ENCODE measurements at regions not wholly inside any gene's neighbourhood (a gene's known extent, or its start where the extent isn't known, plus 50 kb on each side); places are given as distances from the start of the nearest gene placed in this dataset.
"Not testable (repeated sequence)": the region's sequence is repeated elsewhere in the genome, so short reads cannot be mapped to it uniquely, and the experiment has no call there.

DNA sequence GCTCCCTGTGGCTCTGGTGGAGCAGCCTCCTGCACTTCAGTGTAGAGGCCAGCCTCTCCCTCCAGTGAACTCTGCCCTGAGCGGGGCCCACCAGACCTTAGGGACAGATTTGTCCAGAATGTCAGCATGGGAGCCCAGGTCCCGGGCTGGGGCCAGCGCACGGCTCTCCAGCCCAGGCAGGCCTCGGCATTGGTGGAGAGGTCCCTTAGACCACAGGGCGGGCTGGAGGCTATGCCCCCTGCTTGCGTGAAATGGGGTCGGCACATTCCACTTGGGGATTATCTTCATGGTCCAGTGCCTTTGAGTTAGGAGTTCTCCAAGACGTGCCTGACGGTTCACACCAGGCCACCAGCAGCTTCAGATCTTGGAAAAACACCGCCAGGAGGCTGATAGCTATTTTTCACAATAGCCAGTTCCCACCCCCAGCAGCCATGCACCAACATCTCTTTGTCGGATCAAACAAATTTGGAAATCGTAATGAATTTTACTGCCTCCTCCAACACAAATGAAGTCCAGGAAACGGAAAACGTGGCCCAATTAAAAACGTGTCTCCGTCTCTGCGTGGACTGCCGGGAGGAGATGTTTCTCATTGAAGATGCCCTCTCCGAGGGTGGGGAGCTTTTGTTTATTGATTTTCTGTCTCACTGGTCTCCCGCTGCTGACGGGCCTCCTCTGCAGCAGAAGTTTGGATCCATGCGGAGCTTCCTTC lies 110.0 kb upstream of the CIBAR2 start:
- no peak for DNase-seq

DNA sequence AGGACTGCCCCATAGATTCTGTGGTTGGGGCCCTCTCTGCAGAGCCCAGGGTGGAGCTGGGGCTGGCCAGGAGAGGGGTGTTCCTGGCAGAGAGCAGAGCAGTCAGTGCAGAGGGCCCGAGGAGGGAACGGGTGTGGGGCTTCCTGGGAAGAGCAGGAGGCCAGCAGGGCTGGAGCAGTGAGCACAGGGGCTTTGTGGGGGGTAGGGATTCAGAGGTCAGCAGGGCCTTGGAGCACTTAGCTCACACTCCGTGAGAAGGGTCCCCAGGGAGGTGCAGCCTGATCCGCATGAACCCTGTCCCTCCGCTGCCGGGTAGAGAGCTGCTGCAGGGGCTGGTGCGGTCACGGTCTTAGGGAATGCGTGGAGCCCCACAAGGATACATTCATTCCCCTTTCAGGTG lies 113.0 kb upstream of the CIBAR2 start:
- no peak for DNase-seq

GRCh38 chr16:85225721-85226120 lies 113.4 kb upstream of the CIBAR2 start:
- no peak for DNase-seq

- no peak for DNase-seq
Observed at GRCh38 chr16:85227084-85227945, 115.0 kb upstream of the CIBAR2 start.

DNA sequence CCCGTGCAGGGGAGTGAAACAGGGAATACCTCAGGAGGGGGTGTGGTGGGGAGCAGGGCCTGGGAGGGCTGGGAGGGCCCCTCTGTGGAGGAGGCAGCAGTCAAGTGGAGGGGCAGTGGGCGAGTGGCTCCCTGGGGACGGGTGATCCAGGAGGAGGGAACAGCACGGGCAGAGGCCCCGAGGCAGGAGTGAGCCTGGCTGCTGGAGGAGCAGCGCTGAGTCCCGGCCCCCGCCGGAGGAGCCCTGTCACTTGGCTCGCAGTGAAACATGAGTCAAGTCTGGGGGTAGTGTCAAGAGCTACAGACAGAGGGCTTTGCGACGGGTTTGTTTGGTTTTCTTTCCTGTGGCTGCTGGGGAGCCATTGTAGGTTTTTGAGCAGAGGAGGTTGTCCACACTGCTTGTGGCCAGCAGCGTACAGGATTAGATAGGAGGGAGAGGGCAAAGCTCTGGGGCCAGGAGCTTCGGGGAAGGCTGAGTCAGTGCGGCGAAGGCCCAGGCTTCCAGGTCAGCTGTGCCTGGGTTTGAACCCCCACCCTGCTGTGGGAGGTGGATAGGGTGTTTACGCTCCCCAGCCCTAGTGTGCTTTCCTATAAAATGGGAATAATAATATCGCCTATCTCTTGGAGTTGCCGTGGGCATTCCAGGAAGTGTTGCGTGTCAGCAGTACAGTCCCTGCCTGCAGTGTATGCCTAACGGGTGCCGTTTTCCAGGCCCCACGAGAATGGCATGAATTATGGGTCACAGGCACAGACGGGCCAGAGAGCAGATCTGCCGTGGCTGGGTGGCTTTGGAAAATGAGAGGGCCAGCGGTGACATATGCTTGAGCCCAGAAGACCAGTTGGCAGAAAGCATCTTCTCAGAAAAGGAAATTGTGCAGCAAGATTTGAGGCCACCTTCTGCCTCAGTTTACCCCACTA lies 115.9 kb upstream of the CIBAR2 start:
- DNase-seq = no peak

DNA sequence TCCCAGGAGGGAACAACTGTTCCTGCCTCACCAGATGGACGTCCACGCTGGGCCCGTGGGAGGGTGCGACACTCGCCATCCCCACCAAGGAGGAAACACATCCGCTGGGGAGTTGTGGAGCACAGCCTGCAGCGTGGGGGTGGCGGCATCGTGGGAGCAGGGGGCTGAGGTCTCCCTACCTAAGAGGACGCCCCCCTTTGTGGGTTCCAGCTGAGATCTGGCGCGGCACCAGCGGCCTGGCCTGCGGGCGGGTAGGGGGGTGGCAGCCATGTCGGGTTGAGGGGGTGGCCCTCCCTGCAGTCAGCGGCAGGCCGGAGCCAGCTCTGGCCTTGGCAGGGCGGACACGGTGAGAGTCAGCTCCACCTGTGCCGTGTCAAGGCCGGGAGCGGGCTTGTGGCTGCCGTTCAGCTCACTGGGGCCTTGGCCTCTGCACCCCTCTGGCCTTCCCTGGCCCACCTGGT lies 116.7 kb upstream of the CIBAR2 start:
- DNase-seq = no peak

GRCh38 chr16:85229869-85230462 lies 117.7 kb upstream of the CIBAR2 start:
- DNase-seq = no peak

DNA sequence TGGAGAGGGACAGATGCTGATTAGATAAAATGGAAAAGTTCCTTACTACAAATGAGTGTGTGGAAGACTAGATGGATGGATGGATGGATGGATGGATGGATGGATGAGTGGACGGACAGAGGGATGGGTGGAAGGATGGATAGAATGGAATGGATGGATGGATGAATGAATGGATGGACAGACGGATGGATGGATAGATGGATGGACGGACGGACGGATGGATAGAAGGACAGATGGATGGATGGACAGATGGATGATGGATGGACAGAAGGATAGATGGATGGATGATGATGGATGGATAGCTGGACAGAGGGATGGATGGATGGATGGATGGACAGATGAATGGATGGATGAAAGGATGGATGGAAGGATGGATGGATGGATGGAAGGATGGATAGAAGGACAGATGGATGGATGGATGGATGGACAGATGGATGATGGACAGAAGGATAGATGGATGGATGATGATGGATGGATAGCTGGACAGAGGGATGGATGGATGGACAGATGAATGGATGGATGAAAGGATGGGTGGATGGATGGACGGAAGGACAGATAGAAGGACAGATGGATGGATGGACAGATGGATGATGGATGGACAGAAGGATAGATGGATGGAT lies 118.6 kb upstream of the CIBAR2 start:
- DNase-seq = not testable (repeated sequence)

GRCh38 chr16:85231959-85232358 lies 119.7 kb upstream of the CIBAR2 start:
- DNase-seq = no peak

GRCh38 chr16:85232369-85233142 lies 120.3 kb upstream of the CIBAR2 start:
- no peak for DNase-seq

GRCh38 chr16:85233516-85233915 lies 121.2 kb upstream of the CIBAR2 start:
- no peak for DNase-seq

- peak; percentile 91 for DNase-seq
Observed at GRCh38 chr16:85234310-85235204, 122.3 kb upstream of the CIBAR2 start.

- peak; percentile 86 for DNase-seq
Observed at GRCh38 chr16:85235991-85236817, 123.9 kb upstream of the CIBAR2 start.

- no peak for DNase-seq
Observed at GRCh38 chr16:85236818-85237150, 124.5 kb upstream of the CIBAR2 start.

- DNase-seq = no peak
Observed at GRCh38 chr16:85237817-85238216, 125.5 kb upstream of the CIBAR2 start.

DNA sequence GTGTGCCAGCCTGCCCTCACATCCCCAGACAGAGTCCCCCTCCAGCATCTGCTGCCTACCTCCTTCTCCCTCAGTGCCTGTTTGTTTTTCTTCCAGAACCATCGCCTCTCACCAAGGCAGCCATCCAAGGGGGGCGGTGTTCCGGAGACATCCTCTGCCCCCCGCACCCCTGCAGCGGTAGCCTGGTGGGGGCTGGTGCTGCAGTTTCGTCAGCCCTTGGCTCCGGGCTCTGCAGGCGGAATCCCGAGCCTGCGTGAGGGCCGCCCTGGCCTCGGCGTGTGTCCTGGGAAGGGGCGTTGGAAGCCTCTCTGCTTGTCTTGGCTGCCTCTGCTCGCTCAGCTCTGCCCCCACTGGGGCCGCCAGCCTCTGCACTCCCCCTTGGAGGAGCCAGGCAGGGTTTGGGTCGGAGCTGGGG lies 126.0 kb upstream of the CIBAR2 start:
- peak; percentile 91 for DNase-seq

GRCh38 chr16:85239239-85239638 lies 127.0 kb upstream of the CIBAR2 start:
- DNase-seq = no peak

DNA sequence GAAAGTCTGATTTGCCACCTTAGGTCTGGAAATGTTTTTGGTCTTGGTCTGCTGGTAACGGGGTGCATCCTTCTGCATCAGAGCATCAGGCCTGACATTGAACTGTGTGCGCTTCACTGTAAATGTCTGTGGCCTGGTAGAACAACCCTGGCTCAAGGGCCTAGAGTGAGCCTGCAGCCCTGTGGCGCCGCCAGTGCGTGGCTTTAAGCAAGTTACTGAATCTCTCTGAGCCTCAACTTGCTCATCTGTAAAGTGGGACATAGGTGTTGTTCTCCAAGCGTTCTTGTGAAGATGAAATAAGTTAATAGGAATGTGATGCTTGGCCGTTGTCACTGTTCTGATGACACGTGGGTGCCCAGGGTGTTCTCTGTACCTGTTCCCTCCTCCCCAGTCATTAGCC lies 127.6 kb upstream of the CIBAR2 start:
- DNase-seq = no peak

All from right hindlimb (tissue), 1 donor.